GM12875 (cell line): ENCODE measurements at regions not wholly inside any gene's neighbourhood (a gene's known extent, or its start where the extent isn't known, plus 50 kb on each side); places are given as distances from the start of the nearest gene placed in this dataset.

Experiments
- H3K4me3 ChIP-seq: one replicate; pipeline ENCODE4 v1.5.1; 2011; ENCODE audit warnings: low read depth, low read length, control low read depth
- TF ChIP-seq, protein P1 (sequence below): IDR thresholded peaks from 2 replicates; pipeline ENCODE4 v1.5.1; 2011; ENCODE audit warnings: low read depth, mild to moderate bottlenecking, control low read depth, inconsistent platforms, low read length, moderate library complexity, borderline replicate concordance; ENCODE audit not compliant: insufficient read depth

DNA sequence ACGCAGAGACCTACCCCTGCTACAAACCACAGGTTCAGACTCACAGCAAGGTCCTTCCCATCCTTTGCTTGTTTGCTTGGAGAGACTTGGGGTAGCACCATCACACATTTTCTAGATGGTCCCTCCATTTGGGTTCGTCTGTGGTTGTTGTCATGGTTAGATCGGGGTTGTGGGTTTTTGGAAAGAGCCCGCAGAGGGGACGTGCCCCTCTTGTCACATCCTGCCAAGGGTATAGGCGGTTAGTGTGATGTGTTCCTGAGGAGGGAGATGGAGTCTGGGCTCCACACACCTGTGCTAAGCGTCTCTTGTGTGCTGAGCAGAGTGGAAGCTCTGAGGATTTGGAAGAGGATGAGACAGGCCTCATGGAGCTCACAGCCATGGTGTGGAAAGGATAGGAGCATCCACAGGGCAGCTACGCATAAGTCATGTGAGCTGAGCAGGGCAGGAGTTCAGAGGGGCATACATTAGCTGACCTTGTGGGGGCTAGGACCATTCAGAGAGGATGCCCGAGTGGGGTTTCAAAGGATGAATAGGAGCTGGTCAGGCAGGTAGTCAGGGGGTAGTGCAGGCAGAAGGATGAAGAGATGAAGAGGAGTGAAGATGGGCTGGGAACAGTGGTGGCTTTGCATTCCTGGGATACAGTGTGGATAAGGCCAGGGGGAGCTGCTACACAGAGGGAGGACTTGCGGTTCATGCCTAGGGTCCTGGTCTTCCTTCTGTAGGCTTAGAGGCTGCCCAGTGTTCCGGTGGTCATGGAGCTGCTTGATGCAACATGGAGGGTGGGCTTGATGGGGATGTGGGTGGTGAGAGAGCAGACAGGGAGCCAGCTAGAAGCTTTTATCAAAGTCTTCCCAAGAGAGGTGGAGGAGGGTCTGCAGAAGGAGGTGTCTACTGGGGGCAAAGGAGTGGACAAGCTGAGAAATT, 62.9 kb downstream of the ACKR3 start:
- no peak overlapping the region for H3K4me3 ChIP-seq
- TF ChIP-seq, protein P1, sequence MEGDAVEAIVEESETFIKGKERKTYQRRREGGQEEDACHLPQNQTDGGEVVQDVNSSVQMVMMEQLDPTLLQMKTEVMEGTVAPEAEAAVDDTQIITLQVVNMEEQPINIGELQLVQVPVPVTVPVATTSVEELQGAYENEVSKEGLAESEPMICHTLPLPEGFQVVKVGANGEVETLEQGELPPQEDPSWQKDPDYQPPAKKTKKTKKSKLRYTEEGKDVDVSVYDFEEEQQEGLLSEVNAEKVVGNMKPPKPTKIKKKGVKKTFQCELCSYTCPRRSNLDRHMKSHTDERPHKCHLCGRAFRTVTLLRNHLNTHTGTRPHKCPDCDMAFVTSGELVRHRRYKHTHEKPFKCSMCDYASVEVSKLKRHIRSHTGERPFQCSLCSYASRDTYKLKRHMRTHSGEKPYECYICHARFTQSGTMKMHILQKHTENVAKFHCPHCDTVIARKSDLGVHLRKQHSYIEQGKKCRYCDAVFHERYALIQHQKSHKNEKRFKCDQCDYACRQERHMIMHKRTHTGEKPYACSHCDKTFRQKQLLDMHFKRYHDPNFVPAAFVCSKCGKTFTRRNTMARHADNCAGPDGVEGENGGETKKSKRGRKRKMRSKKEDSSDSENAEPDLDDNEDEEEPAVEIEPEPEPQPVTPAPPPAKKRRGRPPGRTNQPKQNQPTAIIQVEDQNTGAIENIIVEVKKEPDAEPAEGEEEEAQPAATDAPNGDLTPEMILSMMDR: no peak

DNA sequence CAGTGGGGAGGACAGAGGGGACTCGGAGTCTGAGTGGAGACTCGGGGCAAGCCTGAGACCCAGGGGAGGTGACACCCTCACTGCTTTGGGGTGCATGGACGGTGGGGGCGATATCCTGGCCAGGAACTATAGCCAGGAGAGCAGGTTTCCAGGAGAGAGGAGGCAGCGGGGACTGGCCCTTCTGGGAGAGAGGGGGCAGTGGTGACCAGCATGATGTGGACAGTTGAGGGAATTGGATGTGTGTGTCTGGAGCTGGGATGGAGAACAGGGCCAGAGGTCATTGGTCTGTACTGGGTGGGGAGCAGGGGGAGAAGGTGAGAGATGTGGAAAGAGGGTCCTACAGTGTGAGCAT, 63.6 kb downstream of the ACKR3 start:
- TF ChIP-seq, protein P1: no peak
- no peak overlapping the region for H3K4me3 ChIP-seq

DNA sequence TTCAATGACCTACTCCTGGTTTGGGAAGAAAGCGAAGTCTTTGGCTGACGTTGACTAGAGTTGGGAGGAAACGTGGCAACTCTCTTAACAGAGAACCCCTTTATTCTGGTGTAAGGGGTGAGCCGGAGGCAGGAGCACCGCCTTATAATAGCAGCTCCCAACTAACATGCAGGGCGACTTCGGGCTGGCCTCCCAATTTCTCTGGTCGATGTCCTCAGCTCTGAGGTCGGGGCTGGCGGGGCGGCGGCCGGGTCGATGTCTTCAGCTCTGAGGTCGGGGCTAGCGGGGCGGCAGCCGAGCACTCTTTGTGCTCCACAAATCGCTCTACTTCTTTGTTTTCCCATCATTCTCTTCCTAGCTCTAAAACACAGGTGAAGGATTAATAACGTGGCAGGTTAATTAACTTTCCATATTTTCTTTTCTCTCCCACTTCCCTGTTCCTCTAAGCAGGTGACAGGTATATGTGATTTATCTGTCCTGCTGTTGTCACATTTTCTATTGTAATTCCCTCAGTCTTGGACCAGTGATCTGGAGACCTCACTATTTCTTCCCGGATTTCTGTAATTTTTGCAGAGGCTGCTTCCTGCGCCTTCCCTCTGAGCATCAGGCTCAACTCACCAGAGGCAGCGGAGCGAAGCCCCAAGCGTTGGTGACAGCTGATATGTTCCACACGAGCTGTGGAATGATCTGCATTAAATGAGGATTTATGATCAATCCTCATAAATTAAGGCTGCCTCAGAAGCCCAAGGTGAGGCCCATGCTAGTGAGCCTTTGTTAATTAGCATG, 64.3 kb downstream of the ACKR3 start:
- no peak overlapping the region for H3K4me3 ChIP-seq
- TF ChIP-seq, protein P1: no peak

GRCh38 chr2:236636261-236636660, 66.6 kb downstream of the ACKR3 start:
- no peak overlapping the region for H3K4me3 ChIP-seq
- TF ChIP-seq, protein P1: no peak

DNA sequence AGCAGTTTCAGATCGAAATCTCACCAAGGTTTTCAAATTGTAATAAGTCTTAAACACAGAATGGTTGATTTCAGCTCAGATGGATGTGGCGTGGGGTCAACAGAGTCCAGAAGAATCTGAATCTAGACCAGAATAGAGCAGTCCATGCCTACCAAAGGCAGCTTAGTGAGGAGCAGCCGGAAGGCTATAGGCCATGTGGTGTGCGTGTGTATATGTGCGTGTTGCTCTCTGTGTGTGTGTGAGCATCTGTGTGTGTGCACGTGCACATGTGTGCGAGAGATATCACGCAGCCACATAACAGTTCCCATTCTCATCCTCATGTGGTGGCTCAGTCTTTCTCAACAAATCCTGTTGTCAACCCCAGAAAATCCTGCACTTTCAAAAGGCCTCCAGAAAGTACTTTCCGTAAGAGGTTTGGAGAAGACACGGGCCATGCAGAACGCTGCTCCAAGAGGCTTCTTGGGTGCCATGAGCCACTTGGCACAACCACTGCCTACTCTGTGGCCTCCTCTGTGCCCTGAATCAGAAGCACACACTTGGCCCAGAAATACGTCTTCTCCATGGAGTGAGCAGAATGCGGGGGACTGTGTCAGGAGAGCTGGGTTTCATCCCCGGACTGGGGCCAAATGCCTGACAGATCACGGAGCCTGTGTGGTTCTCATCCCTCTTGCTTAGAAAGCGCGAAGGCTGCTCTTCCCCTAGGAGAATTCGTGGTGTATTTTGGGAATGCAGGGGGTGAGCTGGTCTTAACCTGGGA, 67.3 kb downstream of the ACKR3 start:
- TF ChIP-seq, protein P1: no peak

GRCh38 chr2:236637686-236638569, 68.3 kb downstream of the ACKR3 start:
- TF ChIP-seq, protein P1: no peak
- no peak overlapping the region for H3K4me3 ChIP-seq

More for the DNA sequence above, 67.3 kb downstream of the ACKR3 start:
- H3K4me3 ChIP-seq: no peak overlapping the region
